HFFc6 (cell line): ENCODE measurements at regions not wholly inside any gene's neighbourhood (a gene's known extent, or its start where the extent isn't known, plus 50 kb on each side); places are given as distances from the start of the nearest gene placed in this dataset.

ENCODE experiments used
- DNase-seq: peaks from one replicate; pipeline ENCODE4 v3.0.0-alpha.2; 2018
- H3K27ac Mint-ChIP-seq: 2 replicates; pipeline ENCODE4 v1.8.0; 2020; ENCODE audit warnings: mild to moderate bottlenecking, mixed read lengths
- H3K27me3 Mint-ChIP-seq: 2 replicates; pipeline ENCODE4 v1.8.0; 2021; ENCODE audit warnings: mild to moderate bottlenecking, moderate library complexity, mixed read lengths; ENCODE audit not compliant: insufficient read depth
- H3K36me3 Mint-ChIP-seq: 2 replicates; pipeline ENCODE4 v1.8.0; 2021; ENCODE audit warnings: low read depth, mixed read lengths
- H3K4me1 Mint-ChIP-seq: 2 replicates; pipeline ENCODE4 v1.8.0; 2020; ENCODE audit warnings: low read depth, mixed read lengths
- H3K4me3 Mint-ChIP-seq: 2 replicates; pipeline ENCODE4 v1.8.0; 2020; ENCODE audit warnings: mild to moderate bottlenecking, moderate library complexity, mixed read lengths
- H3K9me3 Mint-ChIP-seq: 2 replicates; pipeline ENCODE4 v1.8.0; 2020; ENCODE audit warnings: mild to moderate bottlenecking, mixed read lengths
- CTCF ChIP-seq: fragments of 200-600 bp; sonication (generic); IDR thresholded peaks from 2 replicates; pipeline ENCODE4 v1.5.0; 2021; ENCODE audit warnings: antibody characterized with exemption, mild to moderate bottlenecking

DNA sequence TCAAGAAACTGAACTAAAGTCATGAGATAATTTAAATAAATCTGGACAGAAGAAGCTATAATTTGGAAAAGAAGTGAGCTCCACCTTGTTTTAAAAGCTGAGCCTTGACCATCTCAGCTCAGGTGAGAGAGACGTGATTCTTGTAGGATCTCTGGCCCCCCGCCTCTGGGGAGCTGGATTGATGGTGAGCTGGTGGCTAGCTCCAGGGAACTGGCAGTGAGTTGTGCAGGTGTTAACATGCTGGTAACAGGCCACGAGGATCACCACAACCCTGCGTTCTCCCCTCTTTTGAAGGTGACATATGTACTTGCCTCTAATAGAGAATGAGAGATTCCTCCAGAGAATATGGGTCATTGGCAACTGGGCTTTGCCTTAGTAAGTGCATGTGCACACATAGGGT lies 485.1 kb downstream of the IRS2 start:
- Mint-ChIP-seq H3K27ac (no peak overlapping the region), H3K36me3 (no peaks in the 10 kb centered on the region), H3K4me3 (no peak overlapping the region), H3K27me3 (peaks cover 3% of the 10 kb centered on the region; the same call in 1 of the 2 replicates), H3K9me3 (no peaks in the 10 kb centered on the region), H3K4me1 (peaks cover 26% of the 10 kb centered on the region)
- no peak for TF ChIP-seq CTCF
- no peak for DNase-seq

DNA sequence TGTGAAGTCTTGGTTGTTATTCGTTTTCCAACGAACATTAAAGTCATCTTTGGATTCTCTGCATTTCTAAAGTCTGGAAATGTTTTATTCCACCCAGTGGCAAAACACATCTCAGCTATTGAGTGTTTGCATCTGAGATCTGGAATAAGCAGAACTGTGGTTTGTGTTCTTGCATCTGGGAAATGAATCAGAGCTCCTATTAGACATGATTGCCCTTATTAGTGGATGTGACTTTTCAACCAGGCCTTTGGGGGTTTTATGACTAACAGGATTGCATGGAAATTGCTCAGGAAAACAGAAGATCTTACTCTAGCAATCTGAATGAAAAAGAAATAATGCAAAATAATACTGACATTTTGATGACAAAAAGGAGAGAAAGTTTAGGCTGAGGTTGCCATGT lies 488.8 kb downstream of the IRS2 start:
- peak overlapping the region; percentile 41 for H3K4me3 Mint-ChIP-seq
- peak overlapping the region; percentile 83 for H3K27ac Mint-ChIP-seq

GRCh38 chr13:109293166-109293565 lies 493.2 kb downstream of the IRS2 start:
- no peak overlapping the region for H3K4me3 Mint-ChIP-seq
- H3K27me3 Mint-ChIP-seq = peaks cover 3% of the 10 kb centered on the region
- TF ChIP-seq CTCF = no peak
- DNase-seq = no peak
- no peaks in the 10 kb centered on the region; the same call in none of the 2 replicates for H3K9me3 Mint-ChIP-seq
- no peak overlapping the region for H3K27ac Mint-ChIP-seq
- no peaks in the 10 kb centered on the region for H3K36me3 Mint-ChIP-seq
- peaks cover 21% of the 10 kb centered on the region for H3K4me1 Mint-ChIP-seq

More for the DNA sequence above, 488.8 kb downstream of the IRS2 start:
- no peak for TF ChIP-seq CTCF
- DNase-seq = peak; percentile 94
- H3K9me3 Mint-ChIP-seq = no peaks in the 10 kb centered on the region; the same call in none of the 2 replicates
- H3K27me3 Mint-ChIP-seq = peaks cover 3% of the 10 kb centered on the region; the same call in 1 of the 2 replicates
- no peaks in the 10 kb centered on the region for H3K36me3 Mint-ChIP-seq
- H3K4me1 Mint-ChIP-seq = peaks cover 26% of the 10 kb centered on the region

DNA sequence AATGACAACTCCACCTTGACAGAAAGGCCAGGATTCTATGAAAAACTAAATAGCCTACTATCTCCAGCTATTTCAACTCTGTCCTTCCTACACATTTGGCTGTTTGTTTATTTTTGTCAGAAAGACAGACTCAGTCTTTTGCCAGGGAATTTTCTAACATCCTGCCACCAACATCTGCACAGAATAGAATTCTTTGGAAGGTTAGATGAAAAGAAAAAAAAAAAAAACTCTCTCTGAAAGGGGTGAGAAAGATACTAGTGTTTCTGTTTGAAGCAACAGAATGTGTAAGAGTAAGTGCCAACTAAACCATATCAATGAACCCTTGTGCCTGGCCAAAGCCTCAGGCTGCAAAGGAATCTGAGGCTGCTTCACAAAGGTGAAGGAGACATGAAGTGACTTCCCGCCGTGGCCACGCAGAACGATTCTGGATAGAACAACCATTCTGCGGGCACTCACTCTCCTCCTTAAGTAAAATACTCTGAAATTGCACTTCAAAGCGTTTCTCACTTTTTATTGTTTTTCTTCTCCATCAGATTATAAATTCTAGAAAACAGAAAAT lies 498.2 kb downstream of the IRS2 start:
- Mint-ChIP-seq H3K27me3 (peaks cover 3% of the 10 kb centered on the region), H3K27ac (no peak overlapping the region)
- no peak for DNase-seq

GRCh38 chr13:109287553-109287952 lies 498.8 kb downstream of the IRS2 start:
- TF ChIP-seq CTCF = no peak
- Mint-ChIP-seq H3K36me3 (no peaks in the 10 kb centered on the region), H3K4me3 (no peak overlapping the region), H3K27ac (no peak overlapping the region), H3K9me3 (no peaks in the 10 kb centered on the region), H3K4me1 (peaks cover 9% of the 10 kb centered on the region), H3K27me3 (peaks cover 3% of the 10 kb centered on the region)
- DNase-seq = no peak

More for the DNA sequence above, 498.2 kb downstream of the IRS2 start:
- Mint-ChIP-seq H3K4me3 (no peak overlapping the region), H3K9me3 (no peaks in the 10 kb centered on the region), H3K36me3 (no peaks in the 10 kb centered on the region), H3K4me1 (peaks cover 9% of the 10 kb centered on the region)
- TF ChIP-seq CTCF = no peak

DNA sequence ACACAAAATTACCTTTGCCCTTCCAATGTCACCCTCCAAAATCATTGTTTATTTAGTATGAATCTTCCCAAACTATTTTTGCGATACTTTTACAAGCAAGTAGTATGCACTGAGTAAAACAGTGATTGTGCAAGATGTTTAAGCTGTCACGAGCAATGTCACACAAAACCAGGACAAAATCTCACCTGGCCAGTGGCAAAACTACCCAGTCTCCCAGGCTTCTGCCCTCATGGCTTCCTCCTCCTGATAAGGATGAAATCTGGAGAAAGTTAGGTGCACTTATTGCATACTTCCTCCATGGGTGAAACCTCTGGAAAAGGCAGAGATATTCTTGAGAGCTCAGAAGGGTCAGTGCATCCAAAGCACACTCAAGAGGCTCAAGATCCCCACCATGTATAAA lies 500.8 kb downstream of the IRS2 start:
- H3K4me1 Mint-ChIP-seq = peaks cover 9% of the 10 kb centered on the region
- H3K4me3 Mint-ChIP-seq = no peak overlapping the region
- no peaks in the 10 kb centered on the region for H3K36me3 Mint-ChIP-seq
- no peak for DNase-seq
- H3K27me3 Mint-ChIP-seq = peaks cover 3% of the 10 kb centered on the region
- H3K9me3 Mint-ChIP-seq = no peaks in the 10 kb centered on the region
- no peak for TF ChIP-seq CTCF
- H3K27ac Mint-ChIP-seq = no peak overlapping the region
